Glutamatergic neuron (in vitro differentiated cells): ENCODE measurements at regions not wholly inside any gene's neighbourhood (a gene's known extent, or its start where the extent isn't known, plus 50 kb on each side); places are given as distances from the start of the nearest gene placed in this dataset.
"Not testable (repeated sequence)": the region's sequence is repeated elsewhere in the genome, so short reads cannot be mapped to it uniquely, and the experiment has no call there.

Source experiments
- DNase-seq: peaks from one replicate; pipeline ENCODE4 v3.0.0; 2022
- H3K27ac Mint-ChIP-seq: one replicate; pipeline ENCODE4 v1.8.0; 2020; ENCODE audit warnings: mild to moderate bottlenecking, mixed read lengths, inconsistent platforms; ENCODE audit not compliant: unreplicated experiment
- H3K27me3 Mint-ChIP-seq: one replicate; pipeline ENCODE4 v1.8.0; 2020; ENCODE audit warnings: mild to moderate bottlenecking, moderate library complexity, mixed read lengths, inconsistent platforms; ENCODE audit not compliant: unreplicated experiment
- H3K36me3 Mint-ChIP-seq: one replicate; pipeline ENCODE4 v1.8.0; 2020; ENCODE audit warnings: mild to moderate bottlenecking, mixed read lengths, inconsistent platforms; ENCODE audit not compliant: unreplicated experiment
- H3K4me1 Mint-ChIP-seq: one replicate; pipeline ENCODE4 v1.8.0; 2020; ENCODE audit warnings: mild to moderate bottlenecking, low read depth, mixed read lengths, inconsistent platforms; ENCODE audit not compliant: unreplicated experiment
- H3K4me3 Mint-ChIP-seq: one replicate; pipeline ENCODE4 v1.8.0; 2020; ENCODE audit warnings: mild to moderate bottlenecking, mixed read lengths, inconsistent platforms; ENCODE audit not compliant: unreplicated experiment
- H3K9me3 Mint-ChIP-seq: one replicate; pipeline ENCODE4 v1.8.0; 2020; ENCODE audit warnings: mild to moderate bottlenecking, moderate library complexity, mixed read lengths, inconsistent platforms; ENCODE audit not compliant: unreplicated experiment
- CTCF ChIP-seq: fragments of 200-600 bp; sonication (generic); IDR thresholded peaks from one replicate; pipeline ENCODE4 v1.5.0; 2021; ENCODE audit not compliant: partially characterized antibody, unreplicated experiment

- TF ChIP-seq CTCF: no peak
- Mint-ChIP-seq H3K9me3 (no peaks in the 10 kb centered on the region), H3K36me3 (no peaks in the 10 kb centered on the region), H3K27me3 (peaks cover 3% of the 10 kb centered on the region), H3K27ac (no peak overlapping the region), H3K4me1 (no peaks in the 10 kb centered on the region), H3K4me3 (no peak overlapping the region)
- DNase-seq: no peak
Measured at GRCh38 chr1:115530407-115530806, 111.4 kb upstream of the VANGL1 start.

GRCh38 chr1:115529216-115529897 lies 112.4 kb upstream of the VANGL1 start:
- DNase-seq: no peak
- Mint-ChIP-seq H3K27ac (no peak overlapping the region), H3K9me3 (no peaks in the 10 kb centered on the region), H3K4me1 (no peaks in the 10 kb centered on the region), H3K27me3 (peaks cover 4% of the 10 kb centered on the region), H3K36me3 (no peaks in the 10 kb centered on the region), H3K4me3 (no peak overlapping the region)
- no peak for TF ChIP-seq CTCF

GRCh38 chr1:115528336-115528735 lies 113.4 kb upstream of the VANGL1 start:
- not testable (repeated sequence) for H3K9me3 Mint-ChIP-seq, DNase-seq, H3K4me1 Mint-ChIP-seq, H3K27me3 Mint-ChIP-seq, H3K4me3 Mint-ChIP-seq, H3K36me3 Mint-ChIP-seq, H3K27ac Mint-ChIP-seq

- H3K4me1 Mint-ChIP-seq: no peaks in the 10 kb centered on the region
- no peak for DNase-seq
- TF ChIP-seq CTCF: no peak
Measured at GRCh38 chr1:115527746-115528145, 114.0 kb upstream of the VANGL1 start.

GRCh38 chr1:115526900-115527299 lies 114.9 kb upstream of the VANGL1 start:
- TF ChIP-seq CTCF: no peak
- H3K27me3 Mint-ChIP-seq: peaks cover 4% of the 10 kb centered on the region
- H3K27ac Mint-ChIP-seq: no peak overlapping the region
- DNase-seq: no peak
- H3K4me3 Mint-ChIP-seq: no peak overlapping the region
- no peaks in the 10 kb centered on the region for H3K36me3 Mint-ChIP-seq
- H3K4me1 Mint-ChIP-seq: no peaks in the 10 kb centered on the region
- H3K9me3 Mint-ChIP-seq: no peaks in the 10 kb centered on the region

More at GRCh38 chr1:115527746-115528145, 114.0 kb upstream of the VANGL1 start:
- no peaks in the 10 kb centered on the region for H3K9me3 Mint-ChIP-seq
- no peaks in the 10 kb centered on the region for H3K36me3 Mint-ChIP-seq
- no peak overlapping the region for H3K27ac Mint-ChIP-seq
- peaks cover 4% of the 10 kb centered on the region for H3K27me3 Mint-ChIP-seq
- H3K4me3 Mint-ChIP-seq: no peak overlapping the region
